Activated CD4-positive, alpha-beta T cell treated with anti-CD3 and anti-CD28 coated beads, Interleukin-2, amount 50 U/mL, for 48 hours (primary cell): ENCODE measurements at regions not wholly inside any gene's neighbourhood (a gene's known extent, or its start where the extent isn't known, plus 50 kb on each side); places are given as distances from the start of the nearest gene placed in this dataset.
"Not testable (repeated sequence)": the region's sequence is repeated elsewhere in the genome, so short reads cannot be mapped to it uniquely, and the experiment has no call there.

Experiments
- DNase-seq, 2 experiments: peaks; one replicate each; pipeline ENCODE4 v3.0.0-alpha.2; 2020

- DNase-seq, result no peak
Observed at GRCh38 chr1:22320587-22321344, 130.9 kb upstream of the ZBTB40 start.

GRCh38 chr1:22321917-22322316 is 129.7 kb upstream of the ZBTB40 start:
- DNase-seq, result no peak

GRCh38 chr1:22323141-22323845 is 128.4 kb upstream of the ZBTB40 start:
- DNase-seq, result no peak

- DNase-seq, result no peak
Observed at GRCh38 chr1:22323846-22324504, 127.7 kb upstream of the ZBTB40 start.

GRCh38 chr1:22325531-22326371 is 125.9 kb upstream of the ZBTB40 start:
- no peak for DNase-seq

- DNase-seq, result no peak
Observed at GRCh38 chr1:22326372-22326915, 125.2 kb upstream of the ZBTB40 start.

GRCh38 chr1:22326931-22327330 is 124.7 kb upstream of the ZBTB40 start:
- no peak for DNase-seq

- DNase-seq, result no peak
Observed at GRCh38 chr1:22327411-22327810, 124.2 kb upstream of the ZBTB40 start.

GRCh38 chr1:22328331-22329147 is 123.1 kb upstream of the ZBTB40 start:
- DNase-seq, result no peak

GRCh38 chr1:22329148-22329515 is 122.5 kb upstream of the ZBTB40 start:
- DNase-seq, result no peak

- no peak for DNase-seq
Observed at GRCh38 chr1:22330092-22330759, 121.4 kb upstream of the ZBTB40 start.

- no peak for DNase-seq
Observed at GRCh38 chr1:22330760-22331119, 120.9 kb upstream of the ZBTB40 start.

- DNase-seq, result no peak
Observed at GRCh38 chr1:22331618-22332423, 119.8 kb upstream of the ZBTB40 start.

- no peak for DNase-seq
Observed at GRCh38 chr1:22332424-22332717, 119.3 kb upstream of the ZBTB40 start.

- DNase-seq, result no peak
Observed at GRCh38 chr1:22332795-22333499, 118.7 kb upstream of the ZBTB40 start.

- no peak for DNase-seq
Observed at GRCh38 chr1:22333516-22334121, 118.0 kb upstream of the ZBTB40 start.

GRCh38 chr1:22334860-22335550 is 116.6 kb upstream of the ZBTB40 start:
- DNase-seq, result no peak

- not testable (repeated sequence) for DNase-seq
Observed at GRCh38 chr1:22336274-22336673, 115.4 kb upstream of the ZBTB40 start.
